ENCODE measurements at regions not wholly inside any gene's neighbourhood (a gene's known extent, or its start where the extent isn't known, plus 50 kb on each side); places are given as distances from the start of the nearest gene placed in this dataset.
"Not testable (repeated sequence)": the region's sequence is repeated elsewhere in the genome, so short reads cannot be mapped to it uniquely, and the experiment has no call there.

GRCh38 chr6:76982476-76983199 lies 480.7 kb downstream of the HTR1B start:
- DNase-seq (ENCODE audit: low read depth), result no peak

GRCh38 chr6:76972474-76972873 lies 490.8 kb downstream of the HTR1B start:
- no peak for DNase-seq (ENCODE audit: low read depth)

- DNase-seq (ENCODE audit: low read depth), result not testable (repeated sequence)
Observed at GRCh38 chr6:76959177-76959576, 504.1 kb downstream of the HTR1B start.

- no peak for DNase-seq (ENCODE audit: low read depth)
Observed at GRCh38 chr6:76942203-76942966, 520.9 kb downstream of the HTR1B start.

GRCh38 chr6:76940191-76940590 lies 523.1 kb downstream of the HTR1B start:
- DNase-seq (ENCODE audit: low read depth), result no peak

GRCh38 chr6:76914737-76915136 lies 548.6 kb downstream of the HTR1B start:
- no peak for DNase-seq (ENCODE audit: low read depth)

- DNase-seq (ENCODE audit: low read depth), result not testable (repeated sequence)
Observed at GRCh38 chr6:76905541-76905940, 557.8 kb downstream of the HTR1B start.

GRCh38 chr6:76892542-76892941 lies 570.7 kb downstream of the HTR1B start:
- no peak for DNase-seq (ENCODE audit: low read depth)

GRCh38 chr6:76888351-76888750 lies 574.9 kb downstream of the HTR1B start:
- DNase-seq (ENCODE audit: low read depth), result no peak

- no peak for DNase-seq (ENCODE audit: low read depth)
Observed at GRCh38 chr6:76886900-76887299, 576.4 kb downstream of the HTR1B start.

GRCh38 chr6:76885861-76886301 lies 577.4 kb downstream of the HTR1B start:
- no peak for DNase-seq (ENCODE audit: low read depth)

GRCh38 chr6:76881414-76881813 lies 581.9 kb downstream of the HTR1B start:
- no peak for DNase-seq (ENCODE audit: low read depth)

- no peak for DNase-seq (ENCODE audit: low read depth)
Observed at GRCh38 chr6:76876922-76877553, 586.3 kb downstream of the HTR1B start.

- not testable (repeated sequence) for DNase-seq (ENCODE audit: low read depth)
Observed at GRCh38 chr6:76876430-76876829, 586.9 kb downstream of the HTR1B start.

GRCh38 chr6:76867182-76867581 lies 596.1 kb downstream of the HTR1B start:
- DNase-seq (ENCODE audit: low read depth), result no peak

- no peak for DNase-seq (ENCODE audit: low read depth)
Observed at GRCh38 chr6:76866091-76866915, 597.0 kb downstream of the HTR1B start.

GRCh38 chr6:76862936-76863335 lies 600.4 kb downstream of the HTR1B start:
- no peak for DNase-seq (ENCODE audit: low read depth)

GRCh38 chr6:76861403-76861802 lies 601.9 kb downstream of the HTR1B start:
- DNase-seq (ENCODE audit: low read depth), result no peak

- no peak for DNase-seq (ENCODE audit: low read depth)
Observed at GRCh38 chr6:76856065-76856464, 607.2 kb downstream of the HTR1B start.

- DNase-seq (ENCODE audit: low read depth), result no peak
Observed at GRCh38 chr6:76852776-76853175, 610.5 kb downstream of the HTR1B start.

GRCh38 chr6:76849274-76849970 lies 613.9 kb downstream of the HTR1B start:
- DNase-seq (ENCODE audit: low read depth), result not testable (repeated sequence)

Measured in CMK (cell line).